ENCODE measurements at regions not wholly inside any gene's neighbourhood (a gene's known extent, or its start where the extent isn't known, plus 50 kb on each side); places are given as distances from the start of the nearest gene placed in this dataset.

- TF ChIP-seq POLR2A (IDR thresholded peaks at IDR 0.05; ENCODE audit: low read length) (no peak), GATA1 (IDR thresholded peaks at IDR 0.05; ENCODE audit: low read depth, low read length) (no peak)
Measured at GRCh38 chr2:71800106-71800809, 346.9 kb downstream of the DYSF start.
